H54 (cell line): ENCODE measurements at regions not wholly inside any gene's neighbourhood (a gene's known extent, or its start where the extent isn't known, plus 50 kb on each side); places are given as distances from the start of the nearest gene placed in this dataset.

Source experiments
- DNase-seq: peaks from one replicate; pipeline ENCODE4 v3.0.0; 2011; ENCODE audit warnings: low spot score, mixed read lengths; ENCODE audit not compliant: insufficient read length
- FAIRE-seq: peaks from 3 replicates; lab custom pipeline; 2011; peaks lifted over from hg19 to GRCh38; lab: Jason Lieb, UNC
- POLR2A ChIP-seq: IDR thresholded peaks from 2 replicates; pipeline ENCODE4 v1.6.1; 2011; ENCODE audit warnings: low read depth, mild to moderate bottlenecking, low read length

- TF ChIP-seq POLR2A, result no peak
- no peak for DNase-seq
- FAIRE-seq, result no peak
Measured at GRCh38 chr9:118561051-118561450, 808.2 kb downstream of the BRINP1 start.

GRCh38 chr9:118563677-118564076 lies 805.6 kb downstream of the BRINP1 start:
- FAIRE-seq, result peak; percentile 100
- no peak for TF ChIP-seq POLR2A

GRCh38 chr9:118567861-118568260 lies 801.4 kb downstream of the BRINP1 start:
- no peak for DNase-seq
- peak; percentile 93 for FAIRE-seq
- TF ChIP-seq POLR2A, result no peak

More at GRCh38 chr9:118563677-118564076, 805.6 kb downstream of the BRINP1 start:
- DNase-seq, result peak; percentile 28

GRCh38 chr9:118568704-118569103 lies 800.5 kb downstream of the BRINP1 start:
- no peak for DNase-seq
- no peak for TF ChIP-seq POLR2A
- FAIRE-seq, result peak; percentile 27

- no peak for DNase-seq
- no peak for FAIRE-seq
- TF ChIP-seq POLR2A, result no peak
Measured at GRCh38 chr9:118569148-118569547, 800.1 kb downstream of the BRINP1 start.

- DNase-seq (no peak), FAIRE-seq (no peak)
- no peak for TF ChIP-seq POLR2A
Measured at GRCh38 chr9:118570066-118570465, 799.2 kb downstream of the BRINP1 start.

GRCh38 chr9:118575341-118576070 lies 793.7 kb downstream of the BRINP1 start:
- no peak for TF ChIP-seq POLR2A
- DNase-seq, result no peak
- FAIRE-seq, result peak; percentile 92

GRCh38 chr9:118577121-118577520 lies 792.1 kb downstream of the BRINP1 start:
- no peak for DNase-seq
- TF ChIP-seq POLR2A, result no peak
- FAIRE-seq, result peak; percentile 96

GRCh38 chr9:118578467-118578866 lies 790.8 kb downstream of the BRINP1 start:
- no peak for TF ChIP-seq POLR2A
- no peak for DNase-seq
- FAIRE-seq, result peak; percentile 100

GRCh38 chr9:118583414-118583813 lies 785.8 kb downstream of the BRINP1 start:
- TF ChIP-seq POLR2A, result no peak
- DNase-seq (no peak), FAIRE-seq (peak; percentile 80)

GRCh38 chr9:118586978-118587377 lies 782.3 kb downstream of the BRINP1 start:
- FAIRE-seq, result no peak
- no peak for TF ChIP-seq POLR2A
- DNase-seq, result no peak

- DNase-seq (no peak), FAIRE-seq (peak; percentile 71)
- no peak for TF ChIP-seq POLR2A
Measured at GRCh38 chr9:118594428-118594827, 774.8 kb downstream of the BRINP1 start.

GRCh38 chr9:118595719-118596305 lies 773.4 kb downstream of the BRINP1 start:
- peak; percentile 99 for FAIRE-seq
- DNase-seq, result peak; percentile 36
- TF ChIP-seq POLR2A, result no peak

- no peak for FAIRE-seq
- no peak for DNase-seq
- TF ChIP-seq POLR2A, result no peak
Measured at GRCh38 chr9:118596374-118597015, 772.7 kb downstream of the BRINP1 start.
